Spleen (tissue), 7 donors: ENCODE measurements at regions not wholly inside any gene's neighbourhood (a gene's known extent, or its start where the extent isn't known, plus 50 kb on each side); places are given as distances from the start of the nearest gene placed in this dataset.

Experiments
- CTCF ChIP-seq, 11 experiments: fragments of 200-600 bp in 7 of 11; fragments of 450-650 bp in 4 of 11; sonication (generic) in 4 of 11; IDR thresholded peaks in 8 of 11; conservative IDR thresholded peaks in 3 of 11; 1 replicate in 7 of 11; 2 replicates in 4 of 11; pipeline versions ENCODE4 v1.4.0 to v1.8.0; 2016 to 2021; ENCODE audit warnings: antibody characterized with exemption in 11 of 11, inconsistent platforms in 4 of 11, mild to moderate bottlenecking in 1 of 11
- POLR2A ChIP-seq, 3 donors: fragments of 450-650 bp; IDR thresholded peaks; one replicate each; pipeline ENCODE4 v1.5.1; 2017; ENCODE audit warnings: antibody characterized with exemption in 3 of 3, mild to moderate bottlenecking in 1 of 3
- POLR2AphosphoS5 ChIP-seq, 3 donors: sonication (generic); formaldehyde crosslinking; IDR thresholded peaks; one replicate each; pipeline ENCODE4 v1.5.1; 2017; ENCODE audit warnings: antibody characterized with exemption in 3 of 3
- donor health status: DM: no; HTN: no; CAD: no; lungs with moderate emphysema.
- donor health status: DM: no; HTN: no; CAD: no.
- donor health status: DM: no; HTN: no; CAD: no.

- TF ChIP-seq CTCF (IDR thresholded peaks at IDR 0.05 in 8 of 11, conservative IDR thresholded peaks at IDR 0.05 in 3 of 11) (no peak), POLR2A (IDR thresholded peaks at IDR 0.05) (no peak), POLR2AphosphoS5 (IDR thresholded peaks at IDR 0.05) (no peak)
Observed at GRCh38 chr1:96558635-96559034, 162.9 kb upstream of the PTBP2 start.
